SU-DHL-6 (cell line): ENCODE measurements at regions not wholly inside any gene's neighbourhood (a gene's known extent, or its start where the extent isn't known, plus 50 kb on each side); places are given as distances from the start of the nearest gene placed in this dataset.

Experiments
- CTCF ChIP-seq: fragments of 200-600 bp; sonication (generic); IDR thresholded peaks from one replicate; pipeline ENCODE4 v1.5.1; 2017; ENCODE audit warnings: antibody characterized with exemption, mild to moderate bottlenecking, low read length, moderate library complexity; ENCODE audit not compliant: insufficient read depth, poor library complexity, severe bottlenecking
- EZH2phosphoT487 ChIP-seq: fragments of 200-600 bp; sonication (generic), shearing (Covaris generic); conservative IDR thresholded peaks from 2 replicates; pipeline ENCODE4 v1.6.1; 2018; ENCODE audit warnings: mild to moderate bottlenecking, antibody characterized with exemption, low read length, moderate library complexity, mixed read lengths

GRCh38 chr6:121550491-121551010, 115.1 kb downstream of the GJA1 start:
- TF ChIP-seq CTCF (no peak), EZH2phosphoT487 (no peak)
